ENCODE measurements at regions not wholly inside any gene's neighbourhood (a gene's known extent, or its start where the extent isn't known, plus 50 kb on each side); places are given as distances from the start of the nearest gene placed in this dataset.

- DNase-seq, result no peak
These were observed 54.6 kb upstream of the TWIST2 start for GRCh38 chr2:238793306-238793705.

GRCh38 chr2:238793801-238794449, 54.0 kb upstream of the TWIST2 start:
- no peak for DNase-seq

GRCh38 chr2:238796223-238796885, 51.5 kb upstream of the TWIST2 start:
- DNase-seq, result no peak

GRCh38 chr2:238797537-238797936, 50.3 kb upstream of the TWIST2 start:
- no peak for DNase-seq
